Skin epidermis (tissue), 12 donors: ENCODE measurements at regions not wholly inside any gene's neighbourhood (a gene's known extent, or its start where the extent isn't known, plus 50 kb on each side); places are given as distances from the start of the nearest gene placed in this dataset.

Experiments used
- H3K27ac ChIP-seq, 21 experiments: fragments of 200-600 bp; sonication (generic) in 11 of 21; one replicate each; pipeline ENCODE4 v1.5.0; 2020; ENCODE audit warnings: mild to moderate bottlenecking in 3 of 21, inconsistent platforms in 2 of 21, moderate library complexity in 2 of 21
- H3K4me3 ChIP-seq, 7 experiments: fragments of 200-600 bp; sonication (generic) in 2 of 7; one replicate each; pipeline ENCODE4 v1.5.0; 2020; ENCODE audit warnings: inconsistent platforms in 2 of 7, mild to moderate bottlenecking in 2 of 7, moderate library complexity in 1 of 7

DNA sequence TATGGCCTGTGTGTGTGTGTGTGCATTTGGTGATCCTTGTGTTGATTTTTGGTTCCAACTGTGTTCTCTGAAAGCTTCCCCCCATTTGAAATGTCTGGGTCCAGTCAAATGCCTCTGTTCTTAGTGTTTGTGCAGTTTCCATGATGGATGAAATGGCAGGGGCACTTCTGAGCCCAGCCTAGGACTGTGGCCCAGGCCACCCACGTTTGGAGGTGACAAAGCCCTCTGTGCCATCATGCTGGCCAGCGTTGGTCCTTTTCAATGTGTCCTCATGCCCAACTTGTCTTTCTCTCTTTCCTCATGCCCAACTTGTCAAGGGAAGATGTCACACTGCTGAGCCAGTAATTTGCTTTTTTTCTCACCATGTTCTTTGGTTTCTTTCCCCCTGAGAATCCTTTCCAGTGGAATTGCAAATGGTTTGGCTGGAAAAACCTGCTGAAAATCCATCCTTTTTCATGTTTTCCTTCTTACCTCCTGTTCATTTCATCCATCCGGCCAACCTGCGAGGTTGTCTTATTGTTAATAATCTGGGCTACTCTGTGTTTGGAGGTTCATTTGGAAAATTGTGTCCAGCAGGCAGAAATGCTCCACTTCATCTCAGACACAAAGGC lies 113.7 kb upstream of the NAV2 start:
- H3K4me3 ChIP-seq = no peak overlapping the region
- no peak overlapping the region for H3K27ac ChIP-seq

DNA sequence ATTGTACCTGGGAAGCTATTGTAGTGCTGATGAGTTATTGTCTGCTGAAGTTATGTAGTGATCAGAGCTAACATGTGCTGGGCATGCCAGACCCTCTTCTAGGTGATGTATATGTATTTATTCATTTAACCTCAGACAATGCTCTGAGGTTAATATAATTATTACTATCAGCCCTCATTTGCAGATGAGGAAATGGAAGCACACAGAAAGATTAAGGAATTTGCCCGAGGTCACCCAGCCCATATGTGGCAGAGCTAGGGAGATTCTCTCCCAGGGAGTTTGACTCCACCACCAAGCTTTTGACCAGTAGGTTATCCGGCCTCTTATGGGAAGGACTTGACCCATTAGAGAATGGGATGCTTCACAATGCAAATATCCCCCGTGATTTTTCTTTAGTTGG lies 114.2 kb upstream of the NAV2 start:
- Histone ChIP-seq H3K4me3 (no peak overlapping the region), H3K27ac (no peak overlapping the region)

DNA sequence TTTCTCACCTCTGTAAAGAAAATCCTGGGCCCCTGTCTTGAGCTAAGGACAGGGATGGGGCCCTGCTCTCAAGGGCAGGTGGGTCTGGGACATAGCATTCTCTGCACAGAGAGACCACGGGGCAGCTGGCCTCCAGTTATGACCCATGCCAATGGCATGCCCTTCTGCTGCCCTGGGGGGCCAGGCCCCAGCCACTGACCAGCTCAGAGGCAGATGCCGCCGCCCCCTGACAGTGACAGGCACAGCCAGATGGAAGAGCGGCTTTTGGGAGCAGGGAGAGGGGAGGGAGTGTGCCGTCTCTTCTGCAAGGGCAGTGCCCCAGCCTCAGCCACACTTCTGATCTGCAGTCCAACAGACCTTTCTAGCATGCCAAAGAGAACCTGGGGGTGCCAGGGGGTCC lies 114.8 kb upstream of the NAV2 start:
- Histone ChIP-seq H3K27ac (no peak overlapping the region), H3K4me3 (no peak overlapping the region)

DNA sequence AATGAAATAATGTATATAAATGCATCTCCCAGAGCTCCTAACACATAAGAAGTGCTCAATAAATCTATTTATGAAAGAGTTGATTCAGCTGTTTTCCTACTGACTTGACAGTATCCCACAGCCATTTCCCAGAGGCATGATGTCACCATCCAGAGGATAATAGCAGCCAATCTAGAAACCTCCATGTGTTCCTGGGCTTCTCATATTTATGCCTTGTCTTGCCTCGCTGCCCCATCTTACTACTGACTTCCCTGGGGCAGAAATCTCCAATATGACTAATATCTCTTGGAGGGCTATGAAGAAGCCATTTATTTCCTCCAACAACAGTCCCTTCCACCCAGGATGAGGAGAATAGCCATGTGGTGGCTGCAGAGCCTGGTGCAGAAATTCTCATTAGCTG lies 115.4 kb upstream of the NAV2 start:
- H3K4me3 ChIP-seq = no peak overlapping the region
- no peak overlapping the region for H3K27ac ChIP-seq

DNA sequence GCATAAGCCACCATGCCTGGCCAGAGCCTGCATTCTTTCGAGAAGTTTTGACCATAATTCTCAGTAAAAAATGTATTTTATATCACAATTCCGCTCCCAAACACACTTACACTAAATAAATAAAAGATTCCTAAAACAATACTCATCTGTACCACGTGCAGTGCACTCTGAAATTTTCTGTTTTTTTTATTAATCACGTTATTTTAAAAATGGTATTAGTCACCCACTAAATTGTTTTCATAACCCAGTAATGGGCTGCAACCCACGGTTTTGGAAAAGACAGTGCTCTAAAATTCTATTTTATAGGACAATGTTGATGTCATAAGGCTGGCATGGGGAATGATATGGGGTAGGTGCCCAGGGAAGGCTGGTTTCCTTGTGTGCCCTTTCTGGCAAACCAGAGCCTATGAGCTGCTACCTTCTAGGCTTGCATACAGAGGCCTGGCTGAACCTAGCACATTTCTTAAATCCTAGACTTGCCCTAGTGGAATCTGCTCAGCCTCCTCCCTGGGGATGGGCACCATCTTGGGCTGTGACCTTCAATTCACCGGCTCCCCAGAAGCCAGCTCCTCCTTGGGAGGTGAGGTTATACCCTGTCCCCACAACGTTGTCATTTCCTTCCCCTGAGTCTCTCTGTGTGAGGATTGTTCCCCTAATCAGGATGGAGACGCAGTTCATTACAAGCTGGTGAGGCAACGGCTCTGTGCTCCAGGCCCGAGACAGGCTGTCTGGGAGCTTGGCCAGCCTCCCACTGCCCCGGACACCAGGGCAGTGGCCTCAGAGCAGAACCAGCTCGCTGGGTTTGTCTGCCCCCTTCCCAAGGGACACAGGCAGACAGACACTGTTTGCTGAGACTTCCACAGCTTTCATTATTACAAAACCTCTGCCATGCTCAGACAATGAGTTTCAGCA lies 116.5 kb upstream of the NAV2 start:
- peak overlapping the region in 14 of 21 experiments; percentile 2 to 86 (median 46) for H3K27ac ChIP-seq

DNA sequence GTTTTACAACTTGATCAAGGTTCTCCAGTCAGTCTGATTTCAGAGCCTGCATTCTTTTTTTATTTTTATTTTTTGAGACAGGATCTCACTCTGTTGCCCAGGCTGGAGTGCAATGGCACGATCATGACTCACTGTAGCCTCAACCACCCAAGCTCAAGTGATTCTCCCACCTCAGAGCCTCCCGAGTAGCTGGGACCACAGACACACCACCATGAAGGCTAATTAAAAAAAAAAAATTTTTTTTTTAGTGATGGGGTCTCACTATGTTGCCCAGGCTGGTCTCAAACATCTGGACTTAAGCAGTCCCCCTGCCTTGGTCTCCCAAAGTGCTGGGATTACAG lies 117.2 kb upstream of the NAV2 start:
- Histone ChIP-seq H3K27ac (peak overlapping the region in 4 of 21 experiments; percentile 10 to 53 (median 28)), H3K4me3 (no peak overlapping the region)

More for the DNA sequence above, 116.5 kb upstream of the NAV2 start:
- H3K4me3 ChIP-seq = no peak overlapping the region

DNA sequence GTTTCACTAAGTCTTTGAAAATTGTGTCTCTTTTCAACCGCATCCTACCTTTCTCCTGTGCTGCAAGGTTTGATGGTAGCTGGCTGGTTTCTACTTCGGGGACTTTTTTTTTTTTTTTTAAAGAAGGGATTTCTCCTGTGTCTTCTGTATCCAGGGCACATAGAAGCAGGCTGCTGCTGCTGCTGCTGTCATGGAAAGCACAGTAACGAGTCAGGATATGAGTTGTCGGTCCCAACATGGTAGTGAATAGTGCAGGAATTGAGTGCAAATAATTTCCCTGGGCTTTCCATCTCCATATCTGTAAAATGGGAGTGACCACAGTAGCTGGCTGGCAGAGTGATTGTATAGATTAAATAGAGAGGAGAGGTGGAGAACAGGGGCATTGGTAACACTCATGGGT lies 118.3 kb upstream of the NAV2 start:
- Histone ChIP-seq H3K4me3 (no peak overlapping the region), H3K27ac (no peak overlapping the region)

DNA sequence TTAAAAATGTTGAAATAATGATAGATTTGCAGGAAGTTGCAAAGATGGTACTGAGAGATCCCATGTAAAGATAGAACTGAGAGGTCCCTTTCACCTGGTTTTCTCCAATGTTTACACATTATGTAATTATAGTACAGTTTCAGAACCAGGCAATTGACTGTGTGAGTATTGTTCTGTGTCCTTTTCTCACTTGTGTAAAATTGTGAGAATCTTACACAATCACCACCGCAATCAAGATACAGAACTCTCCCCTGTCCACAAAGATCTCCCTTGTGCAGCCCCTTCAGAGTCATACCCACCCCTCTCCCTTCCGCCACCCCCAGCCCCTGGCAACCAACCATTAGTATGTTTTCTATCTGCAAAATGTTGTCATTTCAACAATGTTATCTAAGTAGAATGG lies 119.8 kb upstream of the NAV2 start:
- Histone ChIP-seq H3K27ac (no peak overlapping the region), H3K4me3 (no peak overlapping the region)

DNA sequence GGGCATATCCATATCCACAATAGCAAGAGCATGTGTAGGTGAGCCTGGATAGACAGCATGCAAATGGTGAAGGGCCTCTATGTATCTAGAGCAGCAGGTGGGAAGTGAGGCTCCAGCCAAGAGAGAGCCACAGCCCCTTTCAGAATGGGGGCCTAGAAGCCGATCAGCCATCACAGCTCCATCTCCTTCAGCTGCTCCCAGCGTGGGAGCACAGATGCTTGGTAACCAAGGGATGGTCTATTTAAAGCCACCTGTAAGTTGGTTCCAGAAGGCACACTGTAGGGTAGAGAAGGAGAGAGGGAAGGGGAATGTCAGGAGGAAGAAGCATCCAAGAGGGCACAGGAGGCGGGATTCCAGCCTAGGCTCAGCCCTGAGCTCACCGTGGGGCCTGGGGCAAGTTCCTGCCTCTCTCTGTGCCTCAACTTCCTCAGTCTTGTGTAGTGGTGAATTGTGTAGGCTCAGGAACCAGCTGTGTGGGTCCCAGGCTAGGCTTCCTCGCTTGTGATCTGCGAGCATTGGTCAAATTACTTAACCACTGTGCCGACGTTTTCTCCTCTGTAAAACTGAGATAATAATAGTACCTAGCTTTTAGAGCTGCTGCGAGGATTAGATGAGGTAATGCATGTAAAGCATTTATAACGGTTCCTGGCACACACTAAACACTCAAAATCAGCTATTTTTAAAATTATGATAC lies 122.9 kb upstream of the NAV2 start:
- H3K4me3 ChIP-seq = no peak overlapping the region
- no peak overlapping the region for H3K27ac ChIP-seq

DNA sequence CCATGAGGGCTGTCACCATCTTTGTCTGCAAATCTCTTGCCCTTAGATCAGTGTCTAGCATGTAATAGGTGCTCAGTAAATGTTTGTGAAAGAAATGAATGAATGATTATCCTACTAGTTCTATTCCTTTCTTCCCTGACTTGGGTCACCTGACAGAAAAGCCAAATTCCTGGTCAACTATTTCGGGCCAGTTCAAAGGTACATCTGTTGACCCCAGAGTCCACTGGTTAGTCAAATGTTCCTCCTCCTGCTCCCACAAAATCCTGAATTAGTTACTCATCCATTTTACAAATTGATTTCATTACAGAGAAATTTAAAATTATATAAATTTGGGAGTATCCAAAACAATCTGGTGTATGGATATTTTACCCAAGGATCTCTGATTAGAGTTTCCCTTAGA lies 124.7 kb upstream of the NAV2 start:
- Histone ChIP-seq H3K27ac (no peak overlapping the region), H3K4me3 (no peak overlapping the region)

DNA sequence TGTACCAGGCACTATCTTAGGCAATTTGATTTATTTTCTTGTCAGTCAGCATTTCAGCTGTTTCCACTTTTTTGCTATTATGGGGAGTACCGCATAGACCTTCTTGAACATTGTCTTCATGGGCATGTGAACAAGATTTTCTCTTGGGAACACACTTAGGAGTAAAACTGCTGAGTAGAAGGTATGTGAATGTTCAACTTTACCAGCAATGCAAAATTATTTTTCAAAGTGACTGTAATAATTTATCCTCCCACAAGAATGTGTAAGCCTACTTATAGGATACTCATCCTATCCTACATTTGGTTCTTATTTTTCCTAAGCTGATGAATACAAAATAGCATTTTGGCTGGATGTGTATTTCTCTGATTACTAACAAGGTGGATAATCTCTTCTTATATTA lies 132.0 kb upstream of the NAV2 start:
- no peak overlapping the region for H3K27ac ChIP-seq
- H3K4me3 ChIP-seq = no peak overlapping the region

DNA sequence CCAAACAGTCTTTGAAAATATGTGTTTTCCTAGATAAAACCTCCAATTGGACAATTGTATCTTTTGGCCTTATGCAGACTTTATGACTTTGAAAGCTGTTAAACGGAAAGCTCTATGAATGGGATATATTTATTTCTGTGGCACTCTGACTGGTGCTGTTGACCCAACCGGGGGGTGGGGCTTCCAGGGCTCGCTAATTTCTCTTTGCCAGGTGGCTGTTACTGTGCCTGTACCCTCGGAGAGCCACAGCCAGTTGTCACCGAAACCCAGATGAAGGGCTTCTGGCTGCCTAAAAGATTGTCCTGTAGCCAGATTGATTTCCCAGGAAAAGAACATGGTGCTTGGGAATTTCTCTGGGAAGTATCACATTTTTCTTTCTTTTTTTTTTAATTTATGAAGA lies 132.7 kb upstream of the NAV2 start:
- H3K4me3 ChIP-seq = no peak overlapping the region
- H3K27ac ChIP-seq = no peak overlapping the region

DNA sequence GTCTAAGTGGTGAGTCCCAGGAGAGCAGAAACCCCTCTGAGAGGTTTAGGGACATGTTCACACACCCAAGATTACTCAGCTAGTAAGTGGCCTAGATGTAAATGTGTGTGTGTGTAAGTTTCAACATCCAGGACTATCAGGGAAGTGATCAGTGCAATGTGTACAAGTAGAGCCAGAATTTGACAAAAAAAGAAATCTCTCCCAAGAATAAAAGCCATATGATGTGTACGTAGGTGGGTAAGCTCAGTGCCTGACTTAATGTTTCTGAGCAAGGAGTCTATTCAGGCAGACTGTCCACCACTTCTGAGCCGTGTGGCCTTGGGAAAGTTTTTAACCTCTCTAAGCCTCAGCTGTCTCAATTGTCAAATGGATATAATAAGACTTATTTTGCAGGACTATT lies 133.8 kb upstream of the NAV2 start:
- Histone ChIP-seq H3K27ac (peak overlapping the region in 11 of 21 experiments; percentile 20 to 85 (median 71)), H3K4me3 (no peak overlapping the region)

DNA sequence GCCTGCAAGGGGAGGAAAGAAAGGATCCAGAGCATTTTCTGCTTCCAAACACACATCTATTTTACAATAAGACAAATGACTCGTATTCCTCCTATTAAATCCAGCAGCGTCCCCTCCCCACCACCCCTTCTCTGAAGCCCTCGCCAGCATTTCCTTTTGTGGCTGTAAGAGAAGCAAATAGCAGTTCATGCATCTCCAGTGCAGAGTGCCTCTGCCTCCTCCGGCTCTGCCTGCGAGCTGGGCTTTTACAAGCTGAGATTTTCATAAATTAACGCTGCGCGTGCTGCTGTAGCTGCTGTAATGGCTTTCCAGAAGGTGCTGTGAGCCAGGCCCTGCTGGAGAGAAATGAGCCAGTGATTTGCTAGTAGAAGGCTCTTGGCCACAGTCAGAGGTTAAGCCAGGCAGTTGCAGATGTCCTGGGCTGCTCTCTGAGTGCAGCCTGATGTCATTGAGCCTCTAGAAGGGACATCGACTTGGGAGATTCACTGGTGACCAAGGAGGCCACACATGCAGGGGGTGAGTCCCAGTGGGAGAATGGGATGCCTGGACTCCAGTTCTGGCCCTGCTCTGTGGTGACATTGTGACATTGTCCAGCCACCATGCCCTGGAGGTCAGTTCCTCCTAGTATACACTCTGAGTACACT lies 134.5 kb upstream of the NAV2 start:
- no peak overlapping the region for H3K4me3 ChIP-seq

DNA sequence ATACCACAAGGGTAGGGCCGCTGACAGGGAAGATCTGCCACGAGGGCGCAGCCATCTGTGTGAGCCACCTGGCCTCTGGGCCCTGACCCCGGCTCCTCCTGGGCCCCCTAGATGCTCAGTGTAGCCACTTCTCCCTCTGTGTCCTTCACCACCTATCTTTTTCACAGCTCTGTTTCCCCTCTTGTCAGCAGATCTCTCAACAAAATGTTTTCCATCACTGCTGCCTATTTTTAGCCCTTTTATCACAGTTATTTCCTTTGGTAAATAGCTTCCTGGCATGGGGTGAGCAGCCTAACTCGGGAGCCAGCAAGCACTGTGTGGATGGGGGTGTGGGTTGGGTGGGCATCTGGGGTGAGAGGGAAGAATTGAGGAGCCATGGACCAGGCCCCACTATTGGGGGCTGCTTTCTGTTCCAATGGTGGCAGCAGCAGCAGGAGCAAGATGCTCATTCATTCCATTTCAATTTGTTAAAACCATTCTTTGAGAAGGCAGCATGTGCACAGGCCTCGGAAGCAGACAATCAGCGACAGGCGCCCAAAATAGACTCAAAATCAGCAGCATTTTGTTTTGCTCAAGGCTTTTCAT lies 135.2 kb upstream of the NAV2 start:
- Histone ChIP-seq H3K27ac (peak overlapping the region in 17 of 21 experiments; percentile 2 to 85 (median 64)), H3K4me3 (no peak overlapping the region)

More for the DNA sequence above, 134.5 kb upstream of the NAV2 start:
- H3K27ac ChIP-seq = peak overlapping the region in 17 of 21 experiments; percentile 2 to 85 (median 53)

DNA sequence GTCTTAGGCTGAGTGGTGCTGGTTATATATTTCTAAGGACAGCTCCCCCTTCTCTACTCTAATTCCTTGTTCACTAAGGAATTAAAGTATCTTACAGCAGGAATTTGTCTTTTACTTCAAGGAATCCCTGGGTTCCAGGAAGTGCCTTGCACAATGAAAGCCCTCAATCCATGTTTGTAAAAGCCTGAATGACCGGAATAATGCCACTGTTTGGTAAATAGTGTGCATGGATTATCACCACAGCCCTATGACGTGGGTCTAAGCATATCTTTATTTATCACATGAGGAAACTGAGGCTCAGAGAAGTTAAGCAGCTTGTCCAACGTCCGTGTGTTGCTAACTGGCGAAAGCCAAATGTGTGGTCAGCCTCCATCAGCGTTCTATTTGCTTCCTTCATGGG lies 135.7 kb upstream of the NAV2 start:
- peak overlapping the region in 14 of 21 experiments; percentile 14 to 85 (median 70) for H3K27ac ChIP-seq
- H3K4me3 ChIP-seq = no peak overlapping the region

DNA sequence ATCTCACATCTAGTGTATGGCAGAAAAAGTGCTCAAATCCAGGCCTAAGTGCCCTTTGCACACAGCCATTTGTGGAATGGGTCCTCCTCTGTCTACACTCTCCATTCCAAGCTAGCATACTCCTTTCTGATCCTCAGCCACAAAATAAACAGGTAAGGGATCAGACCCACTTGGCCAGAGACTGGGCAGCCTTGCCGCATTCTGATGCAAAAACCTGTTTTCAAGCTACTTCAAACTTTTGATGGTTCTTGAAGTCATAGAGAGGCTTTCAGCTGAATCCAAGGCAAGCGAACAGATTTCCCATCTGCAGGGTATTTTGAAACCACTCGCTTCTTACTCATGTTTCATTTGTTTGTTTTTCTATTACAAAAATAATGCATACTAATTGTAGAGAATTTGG lies 136.6 kb upstream of the NAV2 start:
- Histone ChIP-seq H3K27ac (no peak overlapping the region), H3K4me3 (no peak overlapping the region)

DNA sequence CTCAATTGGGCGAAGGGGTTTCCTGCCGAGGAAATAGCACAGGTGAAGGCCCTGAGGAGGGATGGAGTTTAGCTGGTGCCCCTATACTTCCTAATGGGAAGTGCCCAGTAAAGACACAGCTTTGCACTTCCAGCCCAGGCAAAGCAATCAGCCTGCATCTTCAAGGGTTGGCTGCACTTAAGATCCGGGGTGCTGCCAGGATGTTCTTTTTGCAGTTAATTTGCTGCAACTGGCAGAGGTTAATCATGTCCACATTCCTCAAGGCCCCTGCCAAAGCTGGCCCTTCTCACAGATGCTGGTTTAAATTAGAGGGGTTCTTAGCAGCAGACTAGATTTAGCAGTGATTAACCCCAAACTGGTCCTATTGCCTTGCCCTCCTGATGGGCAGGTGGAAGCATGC lies 137.7 kb upstream of the NAV2 start:
- Histone ChIP-seq H3K4me3 (no peak overlapping the region), H3K27ac (peak overlapping the region in 2 of 21 experiments; percentile 28 to 67)

DNA sequence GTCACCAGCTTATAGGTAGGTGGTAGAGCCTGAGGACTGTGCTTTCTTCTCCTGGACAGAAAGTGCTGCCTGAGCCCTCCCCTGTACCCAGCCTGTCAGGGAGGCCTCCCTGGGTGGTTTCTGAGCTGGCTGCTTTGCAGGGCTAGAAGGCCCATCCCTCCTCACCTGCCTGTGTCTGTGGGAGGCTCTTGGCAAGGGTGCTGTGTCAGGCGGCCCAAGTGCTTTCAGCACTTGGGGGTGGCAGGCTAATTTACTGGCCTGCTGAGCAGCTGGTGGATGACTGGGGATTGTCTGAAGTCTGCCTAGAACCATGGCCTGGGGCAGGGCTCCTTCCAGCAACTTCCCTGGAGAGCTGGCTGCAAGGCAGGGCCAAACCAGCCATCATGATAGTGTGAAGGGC lies 139.0 kb upstream of the NAV2 start:
- H3K27ac ChIP-seq = peak overlapping the region in 2 of 21 experiments; percentile 61 to 67
- H3K4me3 ChIP-seq = no peak overlapping the region

DNA sequence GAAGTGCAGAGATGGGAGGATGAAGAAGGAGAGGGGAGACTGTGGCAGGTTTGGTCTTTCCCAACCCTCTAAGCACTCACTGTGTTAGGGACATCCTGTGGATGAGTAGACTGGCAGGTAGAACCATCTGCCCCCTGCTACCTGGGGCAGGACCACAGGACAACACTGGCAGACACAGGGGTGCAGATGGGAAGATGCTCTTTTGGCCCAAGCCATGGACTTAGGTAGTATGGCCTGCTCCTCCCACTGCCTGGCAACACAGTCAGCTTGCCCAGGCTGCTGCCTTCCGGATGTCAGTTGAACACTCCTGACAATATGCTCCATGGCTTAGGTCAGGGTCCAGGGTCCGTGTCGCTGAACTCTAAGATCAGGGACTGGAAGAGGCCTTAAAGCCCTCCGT lies 140.7 kb upstream of the NAV2 start:
- peak overlapping the region in 1 of 21 experiments; percentile 9 for H3K27ac ChIP-seq
- H3K4me3 ChIP-seq = no peak overlapping the region
